GM21447 (cell line): ENCODE measurements at regions not wholly inside any gene's neighbourhood (a gene's known extent, or its start where the extent isn't known, plus 50 kb on each side); places are given as distances from the start of the nearest gene placed in this dataset.
"Not testable (repeated sequence)": the region's sequence is repeated elsewhere in the genome, so short reads cannot be mapped to it uniquely, and the experiment has no call there.

Experiments used
- ATAC-seq: cut with Tn5 transposase; IDR thresholded peaks from one replicate; pipeline ENCODE4 v1.9.1; 2021; ENCODE audit not compliant: unreplicated experiment

GRCh38 chr13:79647533-79647932, 166.6 kb downstream of the NDFIP2 start:
- no peak for ATAC-seq

- no peak for ATAC-seq
Measured at GRCh38 chr13:79646880-79647279, 165.9 kb downstream of the NDFIP2 start.

- ATAC-seq = no peak
Measured at GRCh38 chr13:79645569-79645968, 164.6 kb downstream of the NDFIP2 start.

GRCh38 chr13:79642596-79642995, 161.6 kb downstream of the NDFIP2 start:
- no peak for ATAC-seq

GRCh38 chr13:79637133-79637763, 156.3 kb downstream of the NDFIP2 start:
- ATAC-seq = no peak

GRCh38 chr13:79631051-79631659, 150.2 kb downstream of the NDFIP2 start:
- ATAC-seq = no peak

GRCh38 chr13:79628463-79628862, 147.5 kb downstream of the NDFIP2 start:
- ATAC-seq = no peak

GRCh38 chr13:79626924-79627323, 146.0 kb downstream of the NDFIP2 start:
- no peak for ATAC-seq

- no peak for ATAC-seq
Measured at GRCh38 chr13:79625517-79625916, 144.6 kb downstream of the NDFIP2 start.

- ATAC-seq = no peak
Measured at GRCh38 chr13:79621902-79622301, 140.9 kb downstream of the NDFIP2 start.

GRCh38 chr13:79621449-79621848, 140.5 kb downstream of the NDFIP2 start:
- no peak for ATAC-seq

GRCh38 chr13:79614250-79614918, 133.4 kb downstream of the NDFIP2 start:
- ATAC-seq = no peak

GRCh38 chr13:79612604-79613003, 131.6 kb downstream of the NDFIP2 start:
- ATAC-seq = no peak

GRCh38 chr13:79607895-79608294, 126.9 kb downstream of the NDFIP2 start:
- not testable (repeated sequence) for ATAC-seq
